ENCODE measurements at regions not wholly inside any gene's neighbourhood (a gene's known extent, or its start where the extent isn't known, plus 50 kb on each side); places are given as distances from the start of the nearest gene placed in this dataset.

DNA sequence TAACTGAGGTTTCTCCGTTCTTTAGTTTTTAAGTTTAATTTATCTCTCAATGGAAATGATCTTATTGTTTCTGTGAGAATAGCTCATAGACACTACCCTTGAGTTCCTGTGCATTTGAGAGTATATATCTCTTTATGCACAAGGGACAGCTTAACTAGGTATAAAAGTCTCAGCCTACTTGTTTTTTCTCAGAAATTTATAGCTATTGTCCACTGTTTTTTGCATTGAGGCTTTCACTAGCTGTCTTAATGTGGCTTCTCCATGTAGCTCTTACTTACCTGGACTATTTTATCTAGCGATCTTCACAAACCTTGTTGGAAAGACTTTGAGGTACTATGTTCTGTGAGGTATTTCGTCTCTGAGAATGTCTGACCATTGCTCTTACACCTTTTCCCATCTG is 153.9 kb upstream of the RTL1 start:
- TF ChIP-seq, protein P1, sequence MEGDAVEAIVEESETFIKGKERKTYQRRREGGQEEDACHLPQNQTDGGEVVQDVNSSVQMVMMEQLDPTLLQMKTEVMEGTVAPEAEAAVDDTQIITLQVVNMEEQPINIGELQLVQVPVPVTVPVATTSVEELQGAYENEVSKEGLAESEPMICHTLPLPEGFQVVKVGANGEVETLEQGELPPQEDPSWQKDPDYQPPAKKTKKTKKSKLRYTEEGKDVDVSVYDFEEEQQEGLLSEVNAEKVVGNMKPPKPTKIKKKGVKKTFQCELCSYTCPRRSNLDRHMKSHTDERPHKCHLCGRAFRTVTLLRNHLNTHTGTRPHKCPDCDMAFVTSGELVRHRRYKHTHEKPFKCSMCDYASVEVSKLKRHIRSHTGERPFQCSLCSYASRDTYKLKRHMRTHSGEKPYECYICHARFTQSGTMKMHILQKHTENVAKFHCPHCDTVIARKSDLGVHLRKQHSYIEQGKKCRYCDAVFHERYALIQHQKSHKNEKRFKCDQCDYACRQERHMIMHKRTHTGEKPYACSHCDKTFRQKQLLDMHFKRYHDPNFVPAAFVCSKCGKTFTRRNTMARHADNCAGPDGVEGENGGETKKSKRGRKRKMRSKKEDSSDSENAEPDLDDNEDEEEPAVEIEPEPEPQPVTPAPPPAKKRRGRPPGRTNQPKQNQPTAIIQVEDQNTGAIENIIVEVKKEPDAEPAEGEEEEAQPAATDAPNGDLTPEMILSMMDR (IDR thresholded peaks at IDR 0.05; ENCODE audit: extremely low read depth, missing control alignments): no peak
- DNase-seq (ENCODE audit: low spot score): no peak

DNA sequence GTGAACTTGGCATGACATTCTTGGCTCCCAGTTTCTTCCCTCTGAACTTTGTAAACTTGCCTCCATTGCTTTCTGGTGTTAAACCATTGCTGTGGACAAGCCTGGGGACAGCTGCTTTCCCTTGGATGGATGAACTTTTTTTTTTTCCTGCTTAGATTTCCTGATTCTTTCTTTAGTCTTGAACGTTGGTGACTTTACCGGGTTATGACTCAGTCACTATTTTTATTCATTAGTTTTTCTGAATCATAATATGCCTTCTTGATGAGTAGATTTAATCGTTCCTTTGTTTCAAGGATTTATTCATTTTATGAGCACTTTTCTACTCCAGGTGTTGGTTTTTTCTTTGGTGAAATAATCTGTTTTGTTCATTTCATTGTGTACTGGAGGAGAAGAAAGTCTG is 155.0 kb upstream of the RTL1 start:
- TF ChIP-seq, protein P1 (IDR thresholded peaks at IDR 0.05; ENCODE audit: extremely low read depth, missing control alignments): no peak
- no peak for DNase-seq (ENCODE audit: low spot score)

DNA sequence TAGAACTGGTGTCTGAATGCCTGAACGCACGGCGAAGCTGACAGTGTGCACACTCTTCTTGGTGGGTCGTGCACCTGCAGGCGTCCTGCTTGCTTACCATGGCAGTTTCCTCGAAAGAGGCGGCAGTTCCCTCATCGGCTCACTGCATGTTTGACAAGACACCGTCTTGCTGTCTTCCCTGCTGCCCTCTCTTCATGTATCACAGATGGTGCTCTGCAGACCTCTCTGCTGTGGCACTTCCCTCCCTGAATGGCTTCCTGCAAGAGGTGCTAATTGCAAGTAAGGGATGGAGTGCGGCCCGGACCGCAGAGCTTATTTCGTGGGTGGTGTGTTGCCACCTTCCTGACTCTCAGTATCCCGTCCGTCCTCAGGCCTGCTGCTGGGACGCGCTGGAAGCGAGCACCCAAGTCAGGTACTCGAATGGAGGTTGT is 156.7 kb upstream of the RTL1 start:
- TF ChIP-seq, protein P1 (IDR thresholded peaks at IDR 0.05; ENCODE audit: extremely low read depth, missing control alignments): no peak
- DNase-seq (ENCODE audit: low spot score): no peak

DNA sequence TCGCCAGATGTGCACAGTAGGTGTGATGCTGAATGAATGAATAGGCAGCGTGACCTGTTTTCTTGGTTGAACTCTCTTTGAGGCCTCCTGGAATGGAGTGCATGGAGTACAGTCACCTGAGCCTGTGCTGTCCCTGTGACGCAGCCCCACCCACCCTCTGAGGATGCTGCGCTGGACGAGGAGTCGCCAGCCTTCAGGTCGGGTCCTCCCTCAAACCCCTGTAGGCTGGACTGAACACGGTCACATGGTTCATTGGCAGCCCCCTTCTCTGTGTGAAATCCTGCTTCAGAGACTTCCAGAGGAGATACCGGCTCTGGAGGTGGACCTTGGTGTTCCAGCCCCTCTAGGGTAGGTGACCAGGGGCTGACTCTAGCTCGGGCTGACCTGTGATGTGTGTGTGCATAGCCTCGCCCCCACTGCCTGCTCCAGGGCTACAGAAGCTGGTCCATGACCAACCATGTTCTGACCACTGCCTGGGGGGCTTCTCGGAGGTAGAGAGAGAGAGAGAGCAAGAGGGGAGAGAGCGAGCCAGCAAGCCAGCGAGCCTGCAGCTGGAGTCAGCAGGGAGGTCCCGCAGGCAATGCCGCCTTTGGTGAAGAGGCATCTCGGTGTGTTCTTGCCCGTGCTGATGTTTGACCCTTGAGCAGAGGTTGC is 158.0 kb upstream of the RTL1 start:
- TF ChIP-seq, protein P1 (IDR thresholded peaks at IDR 0.05; ENCODE audit: extremely low read depth, missing control alignments): no peak
- DNase-seq (ENCODE audit: low spot score): no peak

DNA sequence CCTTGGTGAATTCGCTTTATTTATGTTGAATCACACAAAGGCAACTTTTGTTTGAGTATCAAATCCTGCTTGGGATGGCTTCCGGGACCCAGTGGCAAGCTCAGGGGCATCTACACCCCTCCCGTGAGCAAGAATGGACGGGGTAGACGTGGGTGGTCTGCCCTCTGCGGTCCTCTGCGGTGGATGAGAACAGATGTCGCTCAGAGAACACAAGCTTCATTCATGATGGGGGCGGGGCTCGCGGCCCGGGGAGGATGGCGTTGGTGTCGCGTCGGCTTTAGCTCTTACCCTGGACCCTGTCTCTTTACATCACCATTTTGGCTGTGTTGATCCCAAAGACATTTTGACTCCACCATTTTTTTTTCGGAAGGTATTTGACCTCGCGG is 158.5 kb upstream of the RTL1 start:
- no peak for DNase-seq (ENCODE audit: low spot score)
- TF ChIP-seq, protein P1 (IDR thresholded peaks at IDR 0.05; ENCODE audit: extremely low read depth, missing control alignments): no peak

DNA sequence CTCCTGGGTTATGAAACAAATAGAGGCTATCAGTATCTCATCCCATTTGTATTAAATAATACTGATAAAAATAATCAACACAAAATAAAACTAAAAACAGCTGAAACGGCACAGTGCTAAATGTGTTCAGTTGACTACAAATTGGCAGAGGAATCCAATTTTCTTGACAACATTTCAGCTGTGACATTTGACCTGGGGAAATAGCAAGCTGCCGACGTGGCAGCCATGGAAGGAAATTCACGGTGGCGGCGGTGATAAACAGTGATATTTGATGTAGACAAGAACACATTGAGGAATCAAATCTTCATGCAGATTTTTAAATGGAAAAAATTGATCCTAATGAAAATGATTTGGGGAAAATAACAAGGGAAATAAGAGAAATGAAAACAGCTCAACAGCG is 159.1 kb upstream of the RTL1 start:
- TF ChIP-seq, protein P1 (IDR thresholded peaks at IDR 0.05; ENCODE audit: extremely low read depth, missing control alignments): no peak
- DNase-seq (ENCODE audit: low spot score): no peak

DNA sequence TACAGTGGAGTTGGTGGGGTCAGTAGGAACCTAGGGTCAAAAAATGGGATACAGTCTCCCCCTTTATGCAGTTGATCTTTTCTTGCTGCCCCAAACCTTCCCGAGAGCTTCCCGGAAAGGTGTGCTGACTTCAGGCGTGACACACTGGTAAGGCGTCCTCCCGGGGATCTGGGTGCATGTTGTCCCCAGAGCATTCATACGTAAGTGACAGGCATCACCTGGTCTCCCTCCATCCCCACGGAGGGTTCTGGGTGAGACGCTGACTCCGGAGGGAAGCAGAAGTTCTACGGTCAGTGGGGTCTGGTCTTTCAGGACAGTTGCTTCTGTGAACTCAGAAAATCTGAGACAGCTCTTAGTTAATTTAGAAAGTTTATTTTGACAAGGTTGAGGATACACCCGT is 159.6 kb upstream of the RTL1 start:
- TF ChIP-seq, protein P1 (IDR thresholded peaks at IDR 0.05; ENCODE audit: extremely low read depth, missing control alignments): no peak
- DNase-seq (ENCODE audit: low spot score): no peak

All from GM20000 (cell line).